Naive thymus-derived CD4-positive, alpha-beta T cell (primary cell): ENCODE measurements at regions not wholly inside any gene's neighbourhood (a gene's known extent, or its start where the extent isn't known, plus 50 kb on each side); places are given as distances from the start of the nearest gene placed in this dataset.
"Not testable (repeated sequence)": the region's sequence is repeated elsewhere in the genome, so short reads cannot be mapped to it uniquely, and the experiment has no call there.

Experiments used
- ATAC-seq: fragments of 150-1000 bp; cut with Tn5 transposase; 2 replicates; pipeline ENCODE4 v1.10.0; 2021; ENCODE audit warnings: mild to moderate bottlenecking, moderate library complexity
- CTCF ChIA-PET: fragments of 350-600 bp; sonication (Branson Sonifier 250); formaldehyde crosslinking; loops from one replicate; lab custom pipeline; 2021; ENCODE audit warnings: antibody characterized with exemption; lab: Charles Lee
- POLR2A ChIA-PET: fragments of 350-600 bp; sonication (Branson Sonifier 250); formaldehyde crosslinking; loops from one replicate; lab custom pipeline; 2021; ENCODE audit warnings: antibody characterized with exemption, inconsistent platforms; lab: Charles Lee
- DNase-seq, 9 donors: peaks; one replicate each; pipeline versions ENCODE4 v3.0.0 to v3.0.0-alpha.2; 2020 to 2022; ENCODE audit warnings: mixed read lengths in 1 of 9
- H3K27ac ChIP-seq: one replicate; pipeline ENCODE4 v1.7.0; 2013; ENCODE audit warnings: mild to moderate bottlenecking, low read depth, low read length, moderate library complexity
- H3K27me3 ChIP-seq, 2 donors: one replicate each; pipeline ENCODE4 v1.7.0; 2013; ENCODE audit warnings: low read length in 2 of 2, mild to moderate bottlenecking in 2 of 2, moderate library complexity in 2 of 2; ENCODE audit not compliant: control insufficient read depth in 2 of 2, insufficient read depth in 2 of 2
- H3K36me3 ChIP-seq, 3 experiments: 1 replicate in 2 of 3; 2 replicates in 1 of 3; pipeline ENCODE4 v1.7.0; 2013; ENCODE audit warnings: low read length in 3 of 3, mild to moderate bottlenecking in 3 of 3, moderate library complexity in 1 of 3; ENCODE audit not compliant: insufficient read depth in 3 of 3, control insufficient read depth in 2 of 3
- H3K4me1 ChIP-seq, 2 donors: one replicate each; pipeline ENCODE4 v1.7.0; 2013; ENCODE audit warnings: low read length in 2 of 2, mild to moderate bottlenecking in 2 of 2, moderate library complexity in 1 of 2; ENCODE audit not compliant: control insufficient read depth in 2 of 2, insufficient read depth in 2 of 2
- H3K4me3 ChIP-seq: 2 replicates; pipeline ENCODE4 v1.7.0; 2013; ENCODE audit warnings: mild to moderate bottlenecking, low read length
- H3K9me3 ChIP-seq, 3 experiments: 1 replicate in 2 of 3; 2 replicates in 1 of 3; pipeline ENCODE4 v1.7.0; 2013; ENCODE audit warnings: low read length in 3 of 3; ENCODE audit not compliant: control insufficient read depth in 2 of 3
- H3K27ac Mint-ChIP-seq, 9 donors: one replicate each; pipeline ENCODE4 v1.8.0; 2020 to 2022; ENCODE audit warnings: mixed read lengths in 9 of 9, mild to moderate bottlenecking in 8 of 9, moderate library complexity in 5 of 9, inconsistent platforms in 2 of 9
- H3K27me3 Mint-ChIP-seq, 5 donors: one replicate each; pipeline ENCODE4 v1.8.0; 2021 to 2022; ENCODE audit warnings: mixed read lengths in 5 of 5, mild to moderate bottlenecking in 1 of 5
- H3K36me3 Mint-ChIP-seq, 5 donors: one replicate each; pipeline ENCODE4 v1.8.0; 2020 to 2022; ENCODE audit warnings: mixed read lengths in 5 of 5, mild to moderate bottlenecking in 3 of 5, inconsistent platforms in 1 of 5
- H3K4me1 Mint-ChIP-seq, 7 donors: one replicate each; pipeline ENCODE4 v1.8.0; 2020 to 2022; ENCODE audit warnings: mixed read lengths in 7 of 7, mild to moderate bottlenecking in 3 of 7, inconsistent platforms in 1 of 7
- H3K4me3 Mint-ChIP-seq, 10 donors: one replicate each; pipeline ENCODE4 v1.8.0; 2020 to 2022; ENCODE audit warnings: mild to moderate bottlenecking in 10 of 10, mixed read lengths in 10 of 10, moderate library complexity in 6 of 10, inconsistent platforms in 2 of 10
- H3K9me3 Mint-ChIP-seq, 11 donors: one replicate each; pipeline ENCODE4 v1.8.0; 2020 to 2022; ENCODE audit warnings: mixed read lengths in 11 of 11, mild to moderate bottlenecking in 4 of 11, inconsistent platforms in 1 of 11, moderate library complexity in 1 of 11
- intact Hi-C, 2 donors: fragments of 100-400 bp; cut with micrococcal nuclease; formaldehyde crosslinking; loops; one replicate each; pipeline ENCODE4 v1.15.1; 2023

- ATAC-seq, H3K9me3 ChIP-seq, POLR2A ChIA-PET, H3K4me1 ChIP-seq, H3K36me3 ChIP-seq, DNase-seq, H3K4me3 ChIP-seq, H3K36me3 Mint-ChIP-seq, H3K27ac Mint-ChIP-seq, H3K4me3 Mint-ChIP-seq, H3K27me3 ChIP-seq, H3K9me3 Mint-ChIP-seq, intact Hi-C loops, H3K27ac ChIP-seq, H3K4me1 Mint-ChIP-seq: not testable (repeated sequence)
- peaks cover 0 to 25% (median 15%) of the 10 kb centered on the region in 5 donors for H3K27me3 Mint-ChIP-seq
- CTCF ChIA-PET, result interaction anchor here (1.0 kb wide), 1 partner anchor 12 kb away, joined by 5 read pairs; no protein-coding TSS in a partner anchor
Observed at GRCh38 chr7:32777041-32777666, 114.4 kb downstream of the KBTBD2 start.

- intact Hi-C loops, H3K27ac ChIP-seq, DNase-seq, H3K36me3 ChIP-seq, H3K9me3 ChIP-seq, H3K27ac Mint-ChIP-seq, H3K4me1 Mint-ChIP-seq, H3K4me3 Mint-ChIP-seq, H3K9me3 Mint-ChIP-seq, H3K27me3 ChIP-seq, H3K36me3 Mint-ChIP-seq, CTCF ChIA-PET, ATAC-seq, H3K4me1 ChIP-seq, H3K4me3 ChIP-seq, POLR2A ChIA-PET: not testable (repeated sequence)
- H3K27me3 Mint-ChIP-seq, result peaks cover 0 to 28% (median 19%) of the 10 kb centered on the region in 5 donors
Observed at GRCh38 chr7:32776318-32776717, 115.2 kb downstream of the KBTBD2 start.

GRCh38 chr7:32775809-32776208 lies 115.8 kb downstream of the KBTBD2 start:
- POLR2A ChIA-PET, H3K36me3 Mint-ChIP-seq, CTCF ChIA-PET, H3K4me3 Mint-ChIP-seq, ATAC-seq, H3K4me1 ChIP-seq, H3K27ac ChIP-seq, DNase-seq, H3K4me1 Mint-ChIP-seq, H3K36me3 ChIP-seq, H3K27ac Mint-ChIP-seq, H3K9me3 ChIP-seq, H3K9me3 Mint-ChIP-seq, H3K27me3 ChIP-seq, intact Hi-C loops, H3K4me3 ChIP-seq: not testable (repeated sequence)
- peaks cover 0 to 33% (median 23%) of the 10 kb centered on the region in 5 donors for H3K27me3 Mint-ChIP-seq

- Histone ChIP-seq H3K36me3 (no peaks in the 10 kb centered on the region), H3K27me3 (no peaks in the 10 kb centered on the region), H3K9me3 (no peaks in the 10 kb centered on the region), H3K27ac (no peak overlapping the region), H3K4me3 (no peak overlapping the region), H3K4me1 (no peaks in the 10 kb centered on the region)
- H3K27me3 Mint-ChIP-seq, result peaks cover 0 to 34% (median 23%) of the 10 kb centered on the region in 5 donors
- no peak for ATAC-seq
- CTCF ChIA-PET, result no interaction called here
- no peaks in the 10 kb centered on the region for H3K36me3 Mint-ChIP-seq
- H3K4me3 Mint-ChIP-seq, result no peak overlapping the region
- POLR2A ChIA-PET, result no interaction called here
- DNase-seq, result no peak
- intact Hi-C loops, result no loop called here
- H3K27ac Mint-ChIP-seq, result no peak overlapping the region
- H3K9me3 Mint-ChIP-seq, result peaks cover 0 to 2% (median 0%) of the 10 kb centered on the region in 11 donors
- peaks cover 0 to 5% (median 0%) of the 10 kb centered on the region in 7 donors for H3K4me1 Mint-ChIP-seq
Observed at GRCh38 chr7:32774541-32774951, 117.0 kb downstream of the KBTBD2 start.

- H3K4me3 Mint-ChIP-seq, ATAC-seq, H3K27me3 ChIP-seq, H3K4me1 ChIP-seq, DNase-seq, H3K36me3 ChIP-seq, H3K4me1 Mint-ChIP-seq, CTCF ChIA-PET, H3K4me3 ChIP-seq, POLR2A ChIA-PET, H3K36me3 Mint-ChIP-seq, H3K27ac Mint-ChIP-seq, H3K9me3 ChIP-seq, H3K27ac ChIP-seq: not testable (repeated sequence)
- Mint-ChIP-seq H3K9me3 (peaks cover 0 to 13% (median 7%) of the 10 kb centered on the region in 11 donors), H3K27me3 (peaks cover under 1 to 65% (median 35%) of the 10 kb centered on the region in 5 donors)
- intact Hi-C loops, result loop anchor here (5.0 to 10.0 kb wide), 2 partner anchors 1163 to 1556 kb away; no protein-coding TSS in a partner anchor
Observed at GRCh38 chr7:32768866-32769510, 122.6 kb downstream of the KBTBD2 start.

- H3K4me1 ChIP-seq, H3K27ac Mint-ChIP-seq, H3K27me3 ChIP-seq, H3K4me1 Mint-ChIP-seq, H3K27ac ChIP-seq, ATAC-seq, H3K36me3 Mint-ChIP-seq, POLR2A ChIA-PET, H3K4me3 Mint-ChIP-seq, CTCF ChIA-PET, DNase-seq, H3K4me3 ChIP-seq, H3K9me3 ChIP-seq, H3K36me3 ChIP-seq: not testable (repeated sequence)
- Mint-ChIP-seq H3K9me3 (peaks cover 0 to 13% (median 7%) of the 10 kb centered on the region in 11 donors), H3K27me3 (peaks cover 7 to 65% (median 41%) of the 10 kb centered on the region in 5 donors)
- intact Hi-C loops, result loop anchor here (5.0 to 10.0 kb wide), 2 partner anchors 1164 to 1556 kb away; no protein-coding TSS in a partner anchor
Observed at GRCh38 chr7:32768338-32768737, 123.2 kb downstream of the KBTBD2 start.
